ENCODE measurements at regions not wholly inside any gene's neighbourhood (a gene's known extent, or its start where the extent isn't known, plus 50 kb on each side); places are given as distances from the start of the nearest gene placed in this dataset.
"Not testable (repeated sequence)": the region's sequence is repeated elsewhere in the genome, so short reads cannot be mapped to it uniquely, and the experiment has no call there.

DNA sequence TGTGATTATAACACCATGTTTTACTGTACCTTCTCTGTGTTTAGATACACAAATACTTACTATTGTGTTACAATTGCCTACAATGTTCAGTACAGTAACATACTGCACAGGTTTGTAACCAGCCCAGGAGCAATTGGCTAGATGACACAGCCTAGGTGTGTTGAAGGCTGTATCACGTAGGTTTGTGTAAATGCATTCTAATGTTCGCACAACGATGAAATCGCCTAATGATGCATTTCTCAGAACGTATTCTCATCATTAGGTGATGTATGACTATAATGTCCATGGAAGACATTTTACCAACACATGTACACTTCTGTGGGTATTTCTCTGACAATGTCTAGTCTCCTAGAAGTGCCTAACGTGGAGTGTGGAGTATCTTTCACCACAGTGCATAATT is 165.9 kb upstream of the KLF7 start:
- no peak for DNase-seq

DNA sequence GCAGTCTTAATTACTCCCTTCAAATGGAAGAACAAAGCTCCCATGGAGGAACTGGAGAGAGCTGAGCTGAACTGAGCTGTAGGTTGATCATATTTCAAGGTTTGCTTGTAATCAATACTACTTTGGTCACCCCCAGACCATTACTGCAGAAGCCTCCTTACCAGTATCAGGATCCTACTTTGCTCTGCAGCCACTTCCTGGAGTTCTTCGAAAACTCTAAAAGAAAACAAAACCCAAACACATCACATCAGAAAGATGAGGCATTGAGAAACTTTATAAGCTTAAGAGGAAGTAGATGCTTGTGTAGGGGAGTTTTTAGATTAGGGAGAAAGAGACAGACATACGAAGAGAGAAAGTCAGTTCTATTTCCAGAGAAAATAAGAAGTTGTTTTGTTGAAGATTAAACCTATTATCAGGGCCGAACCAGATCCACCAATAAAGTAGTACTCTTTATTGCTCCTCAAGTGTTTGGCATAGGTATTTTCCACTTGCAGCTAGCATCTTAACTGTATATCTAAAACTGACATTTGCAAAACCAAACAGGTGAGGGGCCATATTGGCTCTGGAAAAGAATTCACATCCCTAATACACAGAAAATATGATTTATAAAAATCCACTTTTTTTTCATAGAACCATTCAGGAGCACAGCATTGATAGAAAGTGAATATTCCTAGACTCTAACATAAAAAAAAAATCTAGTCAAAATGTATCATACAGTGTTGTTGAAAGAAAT is 166.9 kb upstream of the KLF7 start:
- no peak for DNase-seq

GRCh38 chr2:207333599-207334300 is 168.0 kb upstream of the KLF7 start:
- no peak for DNase-seq

GRCh38 chr2:207334301-207334623 is 168.5 kb upstream of the KLF7 start:
- DNase-seq = no peak

DNA sequence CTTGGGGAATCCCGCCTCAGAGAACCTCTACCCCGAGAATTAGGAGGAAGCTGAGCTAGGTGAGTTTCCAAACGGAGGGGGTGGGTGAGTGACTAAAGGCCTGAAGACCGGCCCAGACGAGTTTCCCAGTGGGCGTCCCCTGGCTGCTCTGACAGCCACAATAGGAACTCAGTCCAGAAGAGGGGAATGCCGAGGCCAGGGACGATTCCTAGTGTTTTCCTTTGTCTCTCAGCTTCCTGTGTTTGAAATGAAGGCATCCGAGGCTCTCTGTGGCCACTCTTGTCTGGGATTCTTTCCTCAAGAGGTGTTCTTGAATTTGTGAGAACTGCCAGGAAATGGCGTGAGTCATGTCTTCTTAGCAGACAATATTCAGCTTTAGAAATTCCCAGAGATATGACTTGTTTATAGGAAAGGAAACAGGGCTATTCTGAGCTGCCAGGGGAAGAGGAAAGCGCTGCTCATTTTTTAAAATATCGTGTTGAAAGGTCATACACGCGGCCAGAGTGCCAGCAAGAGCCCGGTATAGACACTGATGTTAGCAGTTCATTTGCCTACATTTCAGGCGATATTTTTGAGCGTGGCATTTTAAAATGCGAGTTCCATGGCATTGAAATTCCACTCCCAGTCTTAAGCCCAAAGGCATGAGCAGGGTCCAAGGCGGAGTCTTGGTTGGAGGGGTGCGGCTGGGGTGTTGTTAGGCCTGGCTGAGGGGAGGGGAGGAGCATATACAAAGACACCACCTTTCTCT is 169.1 kb upstream of the KLF7 start:
- peak; percentile 65 for DNase-seq

DNA sequence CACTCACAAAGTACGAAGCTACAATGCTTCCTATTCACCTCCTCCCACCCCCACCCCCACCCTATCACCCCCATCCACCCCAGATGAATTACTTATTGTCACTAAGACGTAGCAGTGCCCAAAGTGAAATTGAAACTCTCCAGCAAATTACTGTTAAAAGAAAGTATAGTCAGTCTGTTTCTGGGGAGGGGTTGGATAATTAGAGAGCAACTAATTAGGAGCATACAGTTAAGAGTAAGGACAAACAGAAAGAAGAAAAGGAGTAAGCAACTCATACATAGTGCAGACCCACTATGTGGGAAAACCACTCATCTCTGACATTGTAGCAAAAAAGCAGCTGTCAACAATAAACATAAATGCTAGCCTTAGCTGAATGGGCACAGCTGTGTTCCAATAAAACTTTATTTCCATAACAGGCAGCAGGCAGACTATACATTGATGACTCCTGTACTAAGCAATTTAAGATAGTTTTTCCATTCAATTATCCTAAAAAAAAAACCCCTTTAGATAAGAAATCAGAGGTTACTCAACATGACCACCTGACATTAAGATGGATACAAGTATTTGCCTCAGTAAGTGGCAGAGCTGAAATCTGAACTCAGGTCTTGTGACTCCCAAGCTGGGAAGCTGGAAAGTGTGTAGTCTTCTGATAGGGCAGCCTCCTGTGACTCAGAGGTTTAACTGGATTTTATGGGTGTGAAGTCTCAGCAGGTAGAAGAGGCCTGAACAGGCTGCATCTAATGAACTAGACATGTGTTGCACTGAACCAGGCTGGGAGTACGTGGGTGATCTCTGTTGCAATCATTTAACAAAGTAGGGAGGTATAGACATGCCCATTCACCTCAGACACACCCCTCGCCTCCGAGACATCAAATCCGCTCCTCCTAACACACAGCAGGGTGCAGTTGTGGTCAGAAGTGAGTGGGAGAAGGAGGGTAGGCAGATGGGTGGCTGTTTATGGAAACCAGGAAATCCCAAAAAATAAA is 171.8 kb upstream of the KLF7 start:
- no peak for DNase-seq

GRCh38 chr2:207338220-207338607 is 172.5 kb upstream of the KLF7 start:
- DNase-seq = no peak

- DNase-seq = no peak
Observed at GRCh38 chr2:207338610-207339009, 172.9 kb upstream of the KLF7 start.

DNA sequence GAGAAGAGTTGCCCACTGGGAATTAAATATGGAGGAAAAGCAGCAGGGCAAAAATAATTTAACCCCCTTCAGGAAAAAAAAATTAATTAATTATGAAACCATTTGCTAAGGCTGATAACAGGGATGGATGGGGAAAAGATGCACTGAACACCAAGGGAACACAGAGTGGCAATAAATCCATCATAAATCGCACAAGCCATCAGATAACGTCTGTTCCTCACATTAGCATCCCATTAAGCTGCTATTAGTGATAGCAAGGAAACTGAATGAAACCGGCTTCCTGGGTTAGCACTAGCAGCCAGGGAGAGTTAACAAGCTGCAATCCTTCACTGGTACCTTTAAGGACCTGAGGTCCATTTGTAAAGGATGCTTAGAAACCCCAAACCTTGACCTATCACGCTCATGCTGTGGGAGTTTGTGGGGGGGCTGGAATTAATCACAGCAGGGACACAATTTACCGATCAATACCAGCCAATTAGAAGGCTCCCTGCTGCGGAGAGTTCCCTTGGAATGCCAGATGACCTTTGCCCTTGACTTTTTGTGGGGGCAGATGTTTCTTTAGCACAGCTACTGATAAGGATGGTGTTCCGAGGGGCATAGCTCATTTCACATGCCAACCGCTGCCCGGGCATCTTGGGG is 175.5 kb upstream of the KLF7 start:
- DNase-seq = no peak

DNA sequence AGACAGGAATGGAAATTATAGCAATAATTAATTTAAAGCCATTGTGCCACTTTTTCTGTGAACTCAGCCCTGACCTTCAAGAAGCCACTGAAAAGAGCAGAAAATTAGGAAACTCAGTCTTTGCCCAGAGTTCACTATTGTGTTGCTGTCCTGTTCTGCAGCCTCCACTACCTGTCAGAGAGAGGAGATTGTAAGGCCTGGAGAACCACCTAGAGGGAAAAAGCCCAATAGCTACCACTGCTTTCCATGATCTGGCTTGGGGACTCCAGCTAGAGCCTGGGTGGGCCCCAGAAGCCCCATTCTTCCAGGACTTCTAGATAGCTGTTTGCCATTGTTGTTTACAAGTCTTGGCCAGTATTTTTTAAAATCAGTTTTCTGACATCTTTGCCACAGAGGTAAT is 176.1 kb upstream of the KLF7 start:
- DNase-seq = no peak

GRCh38 chr2:207344596-207345394 is 179.0 kb upstream of the KLF7 start:
- DNase-seq = not testable (repeated sequence)

- no peak for DNase-seq
Observed at GRCh38 chr2:207351171-207351570, 178.6 kb upstream of the CREB1 start.

DNA sequence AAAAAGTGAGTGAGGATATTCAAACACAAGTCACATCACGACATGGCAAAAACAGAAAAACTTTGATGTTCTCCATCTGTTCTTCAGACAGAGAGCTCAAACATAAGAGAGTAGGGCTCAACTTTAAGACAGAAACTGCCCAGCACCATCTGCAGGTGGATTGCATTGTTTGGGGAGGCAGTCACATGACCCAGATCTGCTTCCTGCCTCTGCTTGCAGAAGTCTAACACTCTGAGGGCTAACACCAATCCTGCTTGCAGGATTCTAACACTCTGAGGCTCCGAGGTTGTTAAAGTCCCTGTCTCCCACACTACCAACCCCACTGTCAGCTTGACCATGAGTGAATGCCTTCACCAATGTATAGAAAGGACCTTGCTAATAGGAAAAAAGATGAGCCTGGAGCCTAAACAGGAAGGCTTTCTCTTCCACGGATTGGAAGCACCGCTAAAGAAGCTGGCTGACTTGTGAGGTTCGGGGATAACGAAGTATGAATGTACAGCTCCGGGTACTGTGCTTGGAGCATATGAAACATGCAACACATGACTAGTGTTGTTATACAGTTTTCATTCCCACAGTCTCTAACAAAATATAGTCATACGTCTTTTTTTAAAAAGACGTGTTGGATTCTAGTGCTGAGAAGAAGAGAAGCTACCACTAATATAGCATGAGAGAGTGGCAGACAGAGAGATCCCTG is 176.6 kb upstream of the CREB1 start:
- DNase-seq = no peak

DNA sequence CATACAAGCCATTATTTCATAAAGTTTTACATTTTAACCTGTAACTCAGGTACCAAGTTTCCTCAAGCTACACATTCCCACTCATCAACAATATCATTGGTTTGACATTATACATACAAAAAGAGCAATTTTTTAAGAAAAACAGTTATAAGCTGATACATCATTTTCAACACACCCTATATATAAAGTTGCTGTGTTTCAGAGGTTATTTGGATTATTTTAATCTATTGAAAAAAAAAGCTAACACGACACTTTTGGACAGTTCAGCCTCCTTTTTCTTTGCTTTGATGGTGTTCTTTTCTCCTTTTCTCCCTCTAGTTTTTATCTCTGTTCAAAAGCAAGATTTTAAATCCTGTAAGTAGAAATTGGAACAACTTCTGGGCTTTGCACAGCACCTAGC is 175.9 kb upstream of the CREB1 start:
- no peak for DNase-seq

DNA sequence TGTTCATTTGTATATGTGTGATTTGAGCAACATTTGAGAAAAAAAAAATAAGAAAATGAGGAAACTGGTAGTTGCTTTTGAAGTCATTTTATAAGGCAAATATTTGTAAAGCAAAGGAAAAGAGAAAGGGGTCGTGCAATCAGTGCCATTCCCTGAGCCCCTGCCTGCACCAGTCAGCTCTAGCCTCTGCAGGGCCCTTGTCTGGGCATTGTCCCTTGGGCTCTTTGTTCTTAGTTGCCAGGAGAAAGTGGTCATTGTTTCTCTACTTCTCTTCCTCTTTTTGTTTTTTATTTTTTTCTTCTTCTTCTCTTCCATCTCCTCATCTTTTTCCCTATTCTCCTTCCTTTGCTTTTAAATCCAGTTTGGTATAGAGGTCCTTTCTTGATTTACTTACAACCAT is 175.3 kb upstream of the CREB1 start:
- DNase-seq = no peak

- DNase-seq = no peak
Observed at GRCh38 chr2:207356567-207356966, 173.2 kb upstream of the CREB1 start.

DNA sequence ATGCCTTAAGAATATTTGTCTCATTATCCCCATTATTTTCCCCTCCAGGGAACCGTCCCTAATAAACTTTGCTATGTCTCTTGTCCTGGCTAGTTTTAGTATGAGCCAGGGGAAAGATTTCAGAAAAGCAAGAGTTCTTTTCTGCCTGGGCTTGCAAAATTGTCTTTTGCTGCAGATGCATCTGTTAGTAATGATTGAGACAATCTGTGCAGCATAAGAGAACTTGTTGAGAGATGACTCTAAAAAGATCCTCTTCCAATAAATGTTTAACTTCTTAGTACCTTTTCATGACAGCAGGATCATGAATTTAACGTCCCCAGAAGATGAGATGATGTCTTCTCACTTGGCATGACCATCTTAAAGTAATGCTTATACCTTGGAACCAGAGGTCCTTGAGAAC is 172.5 kb upstream of the CREB1 start:
- DNase-seq = no peak

GRCh38 chr2:207362716-207363115 is 167.0 kb upstream of the CREB1 start:
- no peak for DNase-seq

DNA sequence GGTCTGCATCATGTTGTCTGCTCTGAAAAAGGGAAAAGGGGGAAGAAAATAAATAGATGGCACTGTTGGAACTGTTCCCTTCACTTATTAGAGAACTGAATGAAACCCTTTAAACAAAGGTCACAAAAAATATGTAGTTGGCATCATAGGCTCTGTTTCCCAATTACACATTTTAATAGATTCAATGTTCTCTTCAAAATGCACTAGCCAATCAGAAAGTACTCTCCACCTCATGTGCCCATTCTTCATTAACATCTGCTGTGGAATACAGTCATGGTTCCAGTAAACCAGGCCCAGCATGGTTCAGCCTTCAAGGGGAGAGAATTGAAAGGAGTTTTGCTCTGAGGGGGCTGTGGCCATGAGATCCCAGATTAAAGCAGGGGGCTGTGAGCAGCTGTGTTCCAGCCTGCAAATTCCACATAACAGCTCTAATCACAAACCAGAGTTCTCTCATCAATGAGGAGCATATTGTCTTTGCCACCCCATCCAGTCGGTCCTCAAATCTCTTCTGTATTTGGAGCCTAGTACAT is 165.9 kb upstream of the CREB1 start:
- DNase-seq = no peak

- DNase-seq = no peak
Observed at GRCh38 chr2:207370646-207371045, 159.1 kb upstream of the CREB1 start.

GRCh38 chr2:207371877-207372276 is 157.9 kb upstream of the CREB1 start:
- no peak for DNase-seq

Measured in activated CD8-positive, alpha-beta memory T cell treated with anti-CD3 and anti-CD28 coated beads, Interleukin-2, amount 50 U/mL, for 48 hours (primary cell).